Breast epithelium (tissue), 4 donors: ENCODE measurements at regions not wholly inside any gene's neighbourhood (a gene's known extent, or its start where the extent isn't known, plus 50 kb on each side); places are given as distances from the start of the nearest gene placed in this dataset.

Experiments used
- DNase-seq, 2 donors: peaks; one replicate each; pipeline ENCODE4 v3.0.0-alpha.2; 2019; ENCODE audit warnings: low spot score in 2 of 2
- H3K27ac ChIP-seq, 2 donors: fragments of 200-600 bp; sonication (generic) in 1 of 2; one replicate each; pipeline ENCODE4 v1.5.1; 2016 to 2019; ENCODE audit warnings: mild to moderate bottlenecking in 1 of 2
- H3K27me3 ChIP-seq, 2 donors: fragments of 200-600 bp; sonication (generic) in 1 of 2; one replicate each; pipeline versions ENCODE4 v1.5.1 to v1.6.0; 2017 to 2019; ENCODE audit warnings: control low read depth in 1 of 2, mild to moderate bottlenecking in 1 of 2
- H3K36me3 ChIP-seq: fragments of 200-600 bp; one replicate; pipeline ENCODE4 v1.5.1; 2019
- H3K4me1 ChIP-seq, 2 donors: fragments of 200-600 bp; sonication (generic); one replicate each; pipeline ENCODE4 v1.5.1; 2016 to 2019; ENCODE audit warnings: control low read depth in 1 of 2
- H3K4me3 ChIP-seq, 3 donors: fragments of 200-600 bp; sonication (generic); 1 replicate in 2 of 3; 2 replicates in 1 of 3; pipeline ENCODE4 v1.5.1; 2016 to 2019; ENCODE audit warnings: mild to moderate bottlenecking in 3 of 3, moderate library complexity in 2 of 3
- H3K9me3 ChIP-seq, 2 donors: fragments of 200-600 bp; sonication (generic) in 1 of 2; one replicate each; pipeline ENCODE4 v1.5.1; 2016 to 2019; ENCODE audit warnings: control low read depth in 1 of 2
- CTCF ChIP-seq, 3 donors: fragments of 450-650 bp; IDR thresholded peaks; one replicate each; pipeline ENCODE4 v1.5.1; 2016 to 2017; ENCODE audit warnings: antibody characterized with exemption in 3 of 3, mild to moderate bottlenecking in 3 of 3, moderate library complexity in 3 of 3
- POLR2A ChIP-seq: fragments of 450-650 bp; IDR thresholded peaks from one replicate; pipeline ENCODE4 v1.6.1; 2016; ENCODE audit warnings: antibody characterized with exemption, mild to moderate bottlenecking, moderate library complexity
- POLR2AphosphoS5 ChIP-seq, 3 donors: sonication (generic); formaldehyde crosslinking; IDR thresholded peaks; one replicate each; pipeline ENCODE4 v1.6.1; 2017; ENCODE audit warnings: antibody characterized with exemption in 3 of 3
- intact Hi-C: fragments of 100-400 bp; cut with DNase I; formaldehyde crosslinking; loops from one replicate; pipeline ENCODE4 v1.15.1; 2023; ENCODE audit warnings: low total_unique reads

GRCh38 chr9:129231022-129231739, 53.1 kb upstream of the IER5L start:
- Histone ChIP-seq H3K9me3 (no peaks in the 10 kb centered on the region), H3K27ac (no peak overlapping the region), H3K4me1 (no peaks in the 10 kb centered on the region), H3K27me3 (no peaks in the 10 kb centered on the region), H3K36me3 (no peaks in the 10 kb centered on the region), H3K4me3 (no peak overlapping the region)
- no peak for TF ChIP-seq POLR2AphosphoS5 (IDR thresholded peaks at IDR 0.05)
- no peak for TF ChIP-seq POLR2A
- TF ChIP-seq CTCF (IDR thresholded peaks at IDR 0.05), result no peak
- intact Hi-C loops, result no loop called here
- DNase-seq, result no peak

GRCh38 chr9:129230302-129230701, 52.2 kb upstream of the IER5L start:
- Histone ChIP-seq H3K36me3 (no peaks in the 10 kb centered on the region), H3K9me3 (no peaks in the 10 kb centered on the region), H3K4me3 (no peak overlapping the region), H3K27me3 (no peaks in the 10 kb centered on the region), H3K4me1 (no peaks in the 10 kb centered on the region), H3K27ac (no peak overlapping the region)
- TF ChIP-seq POLR2AphosphoS5 (IDR thresholded peaks at IDR 0.05) (no peak), POLR2A (no peak), CTCF (IDR thresholded peaks at IDR 0.05) (no peak)
- DNase-seq, result no peak
- intact Hi-C loops, result no loop called here
